ENCODE measurements at regions not wholly inside any gene's neighbourhood (a gene's known extent, or its start where the extent isn't known, plus 50 kb on each side); places are given as distances from the start of the nearest gene placed in this dataset.

DNA sequence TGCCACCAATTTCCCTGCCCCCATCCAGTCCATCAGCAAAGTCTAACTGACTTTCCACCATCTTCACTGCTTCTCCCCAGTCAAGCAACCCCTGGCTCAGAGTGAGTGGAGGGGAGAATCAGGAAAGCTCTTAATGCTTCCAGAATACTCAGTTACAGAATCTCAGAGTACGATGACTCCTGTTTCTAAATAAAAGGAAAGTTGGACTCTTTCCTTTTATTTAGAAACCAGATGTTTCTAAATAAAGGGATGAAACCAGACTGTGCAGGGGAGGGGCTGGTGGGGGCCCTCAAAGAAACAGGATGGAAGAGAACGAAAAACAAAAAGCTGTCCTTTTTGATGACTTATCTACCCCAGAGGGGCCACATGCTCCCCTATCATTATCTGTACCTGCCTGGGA is 85.2 kb upstream of the PPM1J start:
- Histone ChIP-seq H3K9ac (ENCODE audit: insufficient read depth, low read length, poor library complexity, severe bottlenecking) (no peak overlapping the region), H3K36me3 (replicated peaks in 1 of 2; ENCODE audit: control insufficient read depth in 1 of 2, insufficient read depth in 2 of 2, low read length in 2 of 2) (no peaks in the 10 kb centered on the region), H2AFZ (ENCODE audit: insufficient read depth, low read depth, low read length, poor library complexity, severe bottlenecking) (no peak overlapping the region), H4K20me1 (ENCODE audit: insufficient read depth, low read length) (no peaks in the 10 kb centered on the region), H3K4me3 (replicated peaks in 1 of 3; ENCODE audit: low read depth in 2 of 3, low read length in 3 of 3) (no peak overlapping the region), H3K9me3 (replicated peaks in 1 of 2; ENCODE audit: control insufficient read depth in 1 of 2, insufficient read depth in 1 of 2, low read length in 2 of 2) (no peaks in the 10 kb centered on the region), H3K4me2 (replicated peaks; ENCODE audit: extremely low read depth, low read length, poor library complexity, severe bottlenecking) (no peak overlapping the region), H3K4me1 (ENCODE audit: control insufficient read depth in 1 of 2, insufficient read depth in 2 of 2, low read length in 2 of 2) (no peaks in the 10 kb centered on the region), H3K79me2 (ENCODE audit: insufficient read depth, low read length) (no peaks in the 10 kb centered on the region), H3K27ac (ENCODE audit: low read depth in 1 of 2, low read length in 2 of 2) (no peak overlapping the region), H3K27me3 (ENCODE audit: control insufficient read depth in 2 of 2, insufficient read depth in 2 of 2, low read length in 2 of 2) (no peaks in the 10 kb centered on the region)
- intact Hi-C loops (cut with micrococcal nuclease): loop anchor here in 1 of 2 donors (10.0 kb wide), 1 partner anchor 245 kb away; no protein-coding TSS in a partner anchor
- H3K27me3 Mint-ChIP-seq (ENCODE audit: low read depth in 3 of 3): peaks cover 5 to 12% (median 9%) of the 10 kb centered on the region in 3 donors
- H3K4me1 Mint-ChIP-seq: no peaks in the 10 kb centered on the region
- H3K9me3 Mint-ChIP-seq: peaks cover 0 to under 1% (median 0%) of the 10 kb centered on the region in 7 donors
- DNase-seq: no peak
- H3K36me3 Mint-ChIP-seq: no peaks in the 10 kb centered on the region
- no peak overlapping the region for H3K4me3 Mint-ChIP-seq
- TF ChIP-seq, protein P1, sequence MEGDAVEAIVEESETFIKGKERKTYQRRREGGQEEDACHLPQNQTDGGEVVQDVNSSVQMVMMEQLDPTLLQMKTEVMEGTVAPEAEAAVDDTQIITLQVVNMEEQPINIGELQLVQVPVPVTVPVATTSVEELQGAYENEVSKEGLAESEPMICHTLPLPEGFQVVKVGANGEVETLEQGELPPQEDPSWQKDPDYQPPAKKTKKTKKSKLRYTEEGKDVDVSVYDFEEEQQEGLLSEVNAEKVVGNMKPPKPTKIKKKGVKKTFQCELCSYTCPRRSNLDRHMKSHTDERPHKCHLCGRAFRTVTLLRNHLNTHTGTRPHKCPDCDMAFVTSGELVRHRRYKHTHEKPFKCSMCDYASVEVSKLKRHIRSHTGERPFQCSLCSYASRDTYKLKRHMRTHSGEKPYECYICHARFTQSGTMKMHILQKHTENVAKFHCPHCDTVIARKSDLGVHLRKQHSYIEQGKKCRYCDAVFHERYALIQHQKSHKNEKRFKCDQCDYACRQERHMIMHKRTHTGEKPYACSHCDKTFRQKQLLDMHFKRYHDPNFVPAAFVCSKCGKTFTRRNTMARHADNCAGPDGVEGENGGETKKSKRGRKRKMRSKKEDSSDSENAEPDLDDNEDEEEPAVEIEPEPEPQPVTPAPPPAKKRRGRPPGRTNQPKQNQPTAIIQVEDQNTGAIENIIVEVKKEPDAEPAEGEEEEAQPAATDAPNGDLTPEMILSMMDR (IDR thresholded peaks at IDR 0.05): no peak
- H3K27ac Mint-ChIP-seq: no peak overlapping the region
- 67% methylated on average over 1 of the region's 2 CpGs for WGBS (ENCODE audit: insufficient coverage)

DNA sequence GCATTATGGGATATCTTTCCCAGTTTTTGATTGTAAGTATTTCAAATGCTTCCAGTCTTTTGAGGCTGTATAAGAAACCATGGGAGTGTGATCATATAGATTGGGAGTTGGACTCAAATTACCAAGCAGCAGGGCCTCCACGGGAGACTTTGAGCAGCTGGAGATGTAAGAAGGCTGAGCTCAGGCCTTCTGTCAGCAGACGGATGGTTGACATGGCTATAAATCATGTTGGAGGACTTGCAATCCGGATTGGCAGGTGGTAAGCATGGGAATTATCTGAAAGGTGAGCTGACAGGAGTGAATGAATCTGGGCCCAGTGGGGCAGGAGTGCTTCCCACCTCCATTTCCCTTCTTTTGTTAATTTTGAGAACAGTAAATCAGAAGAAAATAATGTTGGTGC is 83.2 kb upstream of the PPM1J start:
- no peak for DNase-seq
- no peaks in the 10 kb centered on the region for H4K20me1 ChIP-seq (ENCODE audit: insufficient read depth, low read length)
- H3K9me3 Mint-ChIP-seq: peaks cover 0 to 1% (median 0%) of the 10 kb centered on the region in 7 donors
- H3K27me3 Mint-ChIP-seq (ENCODE audit: low read depth in 3 of 3): peaks cover 3 to 8% (median 7%) of the 10 kb centered on the region in 3 donors
- H3K27ac Mint-ChIP-seq: no peak overlapping the region
- H3K4me3 Mint-ChIP-seq: no peak overlapping the region
- H3K79me2 ChIP-seq (ENCODE audit: insufficient read depth, low read length): no peaks in the 10 kb centered on the region
- H3K36me3 ChIP-seq (replicated peaks in 1 of 2; ENCODE audit: control insufficient read depth in 1 of 2, insufficient read depth in 2 of 2, low read length in 2 of 2): no peaks in the 10 kb centered on the region
- intact Hi-C loops (cut with micrococcal nuclease): no loop called here
- H3K4me1 ChIP-seq (ENCODE audit: control insufficient read depth in 1 of 2, insufficient read depth in 2 of 2, low read length in 2 of 2): no peaks in the 10 kb centered on the region
- H3K36me3 Mint-ChIP-seq: no peaks in the 10 kb centered on the region
- no peak overlapping the region for H3K4me3 ChIP-seq (replicated peaks in 1 of 3; ENCODE audit: low read depth in 2 of 3, low read length in 3 of 3)
- 91% methylated on average over 1 of the region's 3 CpGs for WGBS (ENCODE audit: insufficient coverage)
- TF ChIP-seq, protein P1 (IDR thresholded peaks at IDR 0.05): no peak
- H3K27ac ChIP-seq (ENCODE audit: low read depth in 1 of 2, low read length in 2 of 2): no peak overlapping the region
- H3K4me2 ChIP-seq (replicated peaks; ENCODE audit: extremely low read depth, low read length, poor library complexity, severe bottlenecking): no peak overlapping the region
- no peak overlapping the region for H3K9ac ChIP-seq (ENCODE audit: insufficient read depth, low read length, poor library complexity, severe bottlenecking)
- H3K9me3 ChIP-seq (replicated peaks in 1 of 2; ENCODE audit: control insufficient read depth in 1 of 2, insufficient read depth in 1 of 2, low read length in 2 of 2): no peaks in the 10 kb centered on the region
- H3K27me3 ChIP-seq (ENCODE audit: control insufficient read depth in 2 of 2, insufficient read depth in 2 of 2, low read length in 2 of 2): no peaks in the 10 kb centered on the region
- H3K4me1 Mint-ChIP-seq: no peaks in the 10 kb centered on the region
- H2AFZ ChIP-seq (ENCODE audit: insufficient read depth, low read depth, low read length, poor library complexity, severe bottlenecking): no peak overlapping the region
